Activated CD4-positive, alpha-beta T cell treated with anti-CD3 and anti-CD28 coated beads, Interleukin-2, amount 10 ng/mL, durations not matched to agents 24 days and 14 days (primary cell): ENCODE measurements at regions not wholly inside any gene's neighbourhood (a gene's known extent, or its start where the extent isn't known, plus 50 kb on each side); places are given as distances from the start of the nearest gene placed in this dataset.
A peak's percentile ranks its signal among the peaks of the same experiment; 100 is the strongest.

Experiments
- DNase-seq: peaks from one replicate; pipeline ENCODE4 v3.0.0; 2022
- H3K27ac Mint-ChIP-seq: one replicate; pipeline ENCODE4 v1.8.0; 2022; ENCODE audit warnings: mild to moderate bottlenecking, mixed read lengths
- H3K27me3 Mint-ChIP-seq: one replicate; pipeline ENCODE4 v1.8.0; 2022; ENCODE audit warnings: mixed read lengths
- H3K36me3 Mint-ChIP-seq: one replicate; pipeline ENCODE4 v1.8.0; 2022; ENCODE audit warnings: low read depth, mild to moderate bottlenecking, mixed read lengths
- H3K4me1 Mint-ChIP-seq: one replicate; pipeline ENCODE4 v1.8.0; 2021; ENCODE audit warnings: mixed read lengths
- H3K4me3 Mint-ChIP-seq: one replicate; pipeline ENCODE4 v1.8.0; 2022; ENCODE audit warnings: mild to moderate bottlenecking, moderate library complexity, mixed read lengths
- H3K9me3 Mint-ChIP-seq: one replicate; pipeline ENCODE4 v1.8.0; 2021; ENCODE audit warnings: mixed read lengths
- intact Hi-C: fragments of 100-400 bp; cut with micrococcal nuclease; formaldehyde crosslinking; loops from one replicate; pipeline ENCODE4 v1.15.1; 2023

GRCh38 chr6:93047033-93047432 lies 372.3 kb downstream of the EPHA7 start:
- H3K4me3 Mint-ChIP-seq: no peak overlapping the region
- no peaks in the 10 kb centered on the region for H3K9me3 Mint-ChIP-seq
- no peak overlapping the region for H3K27ac Mint-ChIP-seq
- intact Hi-C loops: no loop called here
- H3K36me3 Mint-ChIP-seq: no peaks in the 10 kb centered on the region
- DNase-seq: no peak
- H3K27me3 Mint-ChIP-seq: no peaks in the 10 kb centered on the region
- H3K4me1 Mint-ChIP-seq: no peaks in the 10 kb centered on the region

- DNase-seq: no peak
- Mint-ChIP-seq H3K27me3 (no peaks in the 10 kb centered on the region), H3K4me3 (no peak overlapping the region), H3K36me3 (no peaks in the 10 kb centered on the region), H3K4me1 (peaks cover under 1% of the 10 kb centered on the region), H3K27ac (no peak overlapping the region), H3K9me3 (peaks cover 3% of the 10 kb centered on the region)
- intact Hi-C loops: no loop called here
Observed at GRCh38 chr6:93045156-93045555, 374.2 kb downstream of the EPHA7 start.

GRCh38 chr6:93040375-93040774 lies 379.0 kb downstream of the EPHA7 start:
- intact Hi-C loops: no loop called here
- Mint-ChIP-seq H3K9me3 (peaks cover 3% of the 10 kb centered on the region), H3K36me3 (no peaks in the 10 kb centered on the region), H3K4me3 (no peak overlapping the region), H3K27ac (no peak overlapping the region), H3K27me3 (no peaks in the 10 kb centered on the region), H3K4me1 (peaks cover 1% of the 10 kb centered on the region)
- no peak for DNase-seq

- Mint-ChIP-seq H3K27me3 (no peaks in the 10 kb centered on the region), H3K27ac (no peak overlapping the region), H3K4me1 (peaks cover 1% of the 10 kb centered on the region), H3K4me3 (no peak overlapping the region), H3K9me3 (peaks cover 3% of the 10 kb centered on the region), H3K36me3 (no peaks in the 10 kb centered on the region)
- no peak for DNase-seq
- intact Hi-C loops: no loop called here
Observed at GRCh38 chr6:93036835-93037234, 382.5 kb downstream of the EPHA7 start.

- Mint-ChIP-seq H3K9me3 (peaks cover 2% of the 10 kb centered on the region), H3K27ac (no peak overlapping the region), H3K4me1 (peaks cover 1% of the 10 kb centered on the region), H3K36me3 (no peaks in the 10 kb centered on the region), H3K4me3 (no peak overlapping the region), H3K27me3 (no peaks in the 10 kb centered on the region)
- DNase-seq: no peak
- intact Hi-C loops: no loop called here
Observed at GRCh38 chr6:93035756-93036155, 383.6 kb downstream of the EPHA7 start.

- no peak for DNase-seq
- no peaks in the 10 kb centered on the region for H3K27me3 Mint-ChIP-seq
- H3K27ac Mint-ChIP-seq: no peak overlapping the region
- H3K4me3 Mint-ChIP-seq: no peak overlapping the region
- no peaks in the 10 kb centered on the region for H3K9me3 Mint-ChIP-seq
- H3K36me3 Mint-ChIP-seq: no peaks in the 10 kb centered on the region
- intact Hi-C loops: no loop called here
- no peaks in the 10 kb centered on the region for H3K4me1 Mint-ChIP-seq
Observed at GRCh38 chr6:93021235-93021915, 398.0 kb downstream of the EPHA7 start.

GRCh38 chr6:93017626-93018025 lies 401.7 kb downstream of the EPHA7 start:
- no peak for DNase-seq
- no peaks in the 10 kb centered on the region for H3K9me3 Mint-ChIP-seq
- no peak overlapping the region for H3K27ac Mint-ChIP-seq
- no peaks in the 10 kb centered on the region for H3K27me3 Mint-ChIP-seq
- H3K4me3 Mint-ChIP-seq: no peak overlapping the region
- H3K4me1 Mint-ChIP-seq: no peaks in the 10 kb centered on the region
- H3K36me3 Mint-ChIP-seq: no peaks in the 10 kb centered on the region
- intact Hi-C loops: no loop called here

- Mint-ChIP-seq H3K4me1 (no peaks in the 10 kb centered on the region), H3K36me3 (no peaks in the 10 kb centered on the region), H3K4me3 (no peak overlapping the region), H3K27ac (no peak overlapping the region), H3K9me3 (no peaks in the 10 kb centered on the region), H3K27me3 (no peaks in the 10 kb centered on the region)
- no peak for DNase-seq
- intact Hi-C loops: no loop called here
Observed at GRCh38 chr6:93017213-93017612, 402.1 kb downstream of the EPHA7 start.

GRCh38 chr6:93013054-93013453 lies 406.3 kb downstream of the EPHA7 start:
- DNase-seq: no peak
- no peaks in the 10 kb centered on the region for H3K9me3 Mint-ChIP-seq
- H3K4me3 Mint-ChIP-seq: no peak overlapping the region
- no peak overlapping the region for H3K27ac Mint-ChIP-seq
- intact Hi-C loops: no loop called here
- no peaks in the 10 kb centered on the region for H3K36me3 Mint-ChIP-seq
- H3K4me1 Mint-ChIP-seq: no peaks in the 10 kb centered on the region
- no peaks in the 10 kb centered on the region for H3K27me3 Mint-ChIP-seq

GRCh38 chr6:93008375-93008774 lies 411.0 kb downstream of the EPHA7 start:
- DNase-seq: peak; percentile 7
- H3K4me1 Mint-ChIP-seq: no peaks in the 10 kb centered on the region
- intact Hi-C loops: no loop called here
- H3K27me3 Mint-ChIP-seq: no peaks in the 10 kb centered on the region
- H3K36me3 Mint-ChIP-seq: no peaks in the 10 kb centered on the region
- H3K27ac Mint-ChIP-seq: no peak overlapping the region
- H3K4me3 Mint-ChIP-seq: no peak overlapping the region
- no peaks in the 10 kb centered on the region for H3K9me3 Mint-ChIP-seq

GRCh38 chr6:92989656-92990055 lies 429.7 kb downstream of the EPHA7 start:
- Mint-ChIP-seq H3K36me3 (no peaks in the 10 kb centered on the region), H3K4me3 (no peak overlapping the region), H3K4me1 (no peaks in the 10 kb centered on the region), H3K27ac (no peak overlapping the region), H3K27me3 (no peaks in the 10 kb centered on the region), H3K9me3 (no peaks in the 10 kb centered on the region)
- intact Hi-C loops: no loop called here
- no peak for DNase-seq

GRCh38 chr6:92979281-92979680 lies 440.1 kb downstream of the EPHA7 start:
- Mint-ChIP-seq H3K36me3 (no peaks in the 10 kb centered on the region), H3K4me1 (no peaks in the 10 kb centered on the region), H3K27me3 (no peaks in the 10 kb centered on the region), H3K9me3 (peaks cover 11% of the 10 kb centered on the region), H3K27ac (no peak overlapping the region), H3K4me3 (no peak overlapping the region)
- no peak for DNase-seq
- intact Hi-C loops: no loop called here

- H3K27ac Mint-ChIP-seq: no peak overlapping the region
- H3K27me3 Mint-ChIP-seq: no peaks in the 10 kb centered on the region
- H3K4me3 Mint-ChIP-seq: no peak overlapping the region
- H3K4me1 Mint-ChIP-seq: no peaks in the 10 kb centered on the region
- intact Hi-C loops: no loop called here
- H3K9me3 Mint-ChIP-seq: peaks cover 7% of the 10 kb centered on the region
- no peaks in the 10 kb centered on the region for H3K36me3 Mint-ChIP-seq
- no peak for DNase-seq
Observed at GRCh38 chr6:92977018-92977417, 442.3 kb downstream of the EPHA7 start.

GRCh38 chr6:92967362-92967761 lies 452.0 kb downstream of the EPHA7 start:
- Mint-ChIP-seq H3K27me3 (no peaks in the 10 kb centered on the region), H3K4me3 (no peak overlapping the region), H3K36me3 (no peaks in the 10 kb centered on the region), H3K4me1 (no peaks in the 10 kb centered on the region), H3K27ac (no peak overlapping the region), H3K9me3 (no peaks in the 10 kb centered on the region)
- intact Hi-C loops: no loop called here
- DNase-seq: no peak

GRCh38 chr6:92962846-92963245 lies 456.5 kb downstream of the EPHA7 start:
- Mint-ChIP-seq H3K9me3 (peaks cover 3% of the 10 kb centered on the region), H3K4me1 (no peaks in the 10 kb centered on the region), H3K4me3 (no peak overlapping the region), H3K27ac (no peak overlapping the region), H3K27me3 (no peaks in the 10 kb centered on the region), H3K36me3 (no peaks in the 10 kb centered on the region)
- intact Hi-C loops: no loop called here
- no peak for DNase-seq
